GM23338 (cell line): ENCODE measurements at regions not wholly inside any gene's neighbourhood (a gene's known extent, or its start where the extent isn't known, plus 50 kb on each side); places are given as distances from the start of the nearest gene placed in this dataset.

Experiments used
- CREB1 ChIP-seq: fragments of 250-450 bp; sonication (Bioruptor Pico); IDR thresholded peaks from 2 replicates; pipeline ENCODE4 v1.5.0; 2020; ENCODE audit warnings: low read depth, mild to moderate bottlenecking, moderate library complexity
- EZH2 ChIP-seq: fragments of 200-600 bp; sonication (generic); IDR thresholded peaks from one replicate; pipeline ENCODE4 v1.8.0; 2017; ENCODE audit warnings: antibody characterized with exemption, mild to moderate bottlenecking, low read depth; ENCODE audit not compliant: unreplicated experiment
- EZH2phosphoT487 ChIP-seq: fragments of 200-600 bp; sonication (generic); IDR thresholded peaks from one replicate; pipeline ENCODE4 v1.8.1; 2018; ENCODE audit warnings: antibody characterized with exemption; ENCODE audit not compliant: unreplicated experiment
- JUNB ChIP-seq: IDR thresholded peaks from one replicate; pipeline ENCODE4 v1.6.1; 2016; ENCODE audit warnings: antibody characterized with exemption; ENCODE audit not compliant: unreplicated experiment
- NANOG ChIP-seq: IDR thresholded peaks from 2 replicates; pipeline ENCODE4 v1.6.1; 2016; ENCODE audit warnings: antibody characterized with exemption, borderline replicate concordance
- POLR2AphosphoS5 ChIP-seq: IDR thresholded peaks from 2 replicates; pipeline ENCODE4 v1.6.1; 2016; ENCODE audit warnings: antibody characterized with exemption, low read depth
- ZNF114 ChIP-seq: fragments of 250-450 bp; sonication (Bioruptor Pico); IDR thresholded peaks from 2 replicates; pipeline ENCODE4 v1.5.0; 2020; ENCODE audit warnings: mild to moderate bottlenecking, moderate library complexity
- TF ChIP-seq, protein P1 (sequence below), 2 experiments: fragments of 200-600 bp in 1 of 2; sonication (generic) in 1 of 2; conservative IDR thresholded peaks; 2 replicates each; pipeline versions ENCODE4 v1.5.1 to v1.6.1; 2016 to 2017; ENCODE audit warnings: antibody characterized with exemption in 2 of 2, low read depth in 2 of 2, mild to moderate bottlenecking in 2 of 2, moderate library complexity in 1 of 2
- TF ChIP-seq, protein P2 (sequence below): IDR thresholded peaks from one replicate; pipeline ENCODE4 v1.6.1; 2018; ENCODE audit warnings: antibody characterized with exemption; ENCODE audit not compliant: unreplicated experiment

DNA sequence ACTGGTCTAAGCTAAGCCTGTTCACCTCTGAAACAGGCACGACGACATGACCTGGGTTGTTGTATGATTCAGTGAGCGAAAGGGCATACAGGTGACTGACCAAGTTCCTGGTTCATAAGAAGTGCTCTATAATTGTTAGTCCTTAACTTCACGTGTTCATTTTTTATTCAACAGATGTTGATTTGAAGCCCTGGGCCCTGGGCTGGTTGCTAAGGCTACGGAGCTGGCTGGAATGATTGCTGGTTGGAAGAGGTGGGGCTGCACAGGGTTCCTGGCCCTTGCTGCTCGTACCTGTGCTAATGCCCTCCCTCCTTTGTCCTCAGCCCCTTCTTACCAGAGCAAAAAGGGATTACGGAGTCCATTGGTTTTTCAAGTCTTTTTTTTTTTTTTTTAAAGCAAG lies 111.3 kb upstream of the CSF3R start:
- TF ChIP-seq, protein P1, sequence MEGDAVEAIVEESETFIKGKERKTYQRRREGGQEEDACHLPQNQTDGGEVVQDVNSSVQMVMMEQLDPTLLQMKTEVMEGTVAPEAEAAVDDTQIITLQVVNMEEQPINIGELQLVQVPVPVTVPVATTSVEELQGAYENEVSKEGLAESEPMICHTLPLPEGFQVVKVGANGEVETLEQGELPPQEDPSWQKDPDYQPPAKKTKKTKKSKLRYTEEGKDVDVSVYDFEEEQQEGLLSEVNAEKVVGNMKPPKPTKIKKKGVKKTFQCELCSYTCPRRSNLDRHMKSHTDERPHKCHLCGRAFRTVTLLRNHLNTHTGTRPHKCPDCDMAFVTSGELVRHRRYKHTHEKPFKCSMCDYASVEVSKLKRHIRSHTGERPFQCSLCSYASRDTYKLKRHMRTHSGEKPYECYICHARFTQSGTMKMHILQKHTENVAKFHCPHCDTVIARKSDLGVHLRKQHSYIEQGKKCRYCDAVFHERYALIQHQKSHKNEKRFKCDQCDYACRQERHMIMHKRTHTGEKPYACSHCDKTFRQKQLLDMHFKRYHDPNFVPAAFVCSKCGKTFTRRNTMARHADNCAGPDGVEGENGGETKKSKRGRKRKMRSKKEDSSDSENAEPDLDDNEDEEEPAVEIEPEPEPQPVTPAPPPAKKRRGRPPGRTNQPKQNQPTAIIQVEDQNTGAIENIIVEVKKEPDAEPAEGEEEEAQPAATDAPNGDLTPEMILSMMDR (conservative IDR thresholded peaks at IDR 0.05; ENCODE audit: low read depth in 2 of 2) = no peak
- TF ChIP-seq EZH2phosphoT487 (no peak), POLR2AphosphoS5 (no peak), NANOG (no peak), EZH2 (no peak), CREB1 (CRISPR knock-in tag) (no peak), ZNF114 (no peak), JUNB (no peak)
- TF ChIP-seq, protein P2, sequence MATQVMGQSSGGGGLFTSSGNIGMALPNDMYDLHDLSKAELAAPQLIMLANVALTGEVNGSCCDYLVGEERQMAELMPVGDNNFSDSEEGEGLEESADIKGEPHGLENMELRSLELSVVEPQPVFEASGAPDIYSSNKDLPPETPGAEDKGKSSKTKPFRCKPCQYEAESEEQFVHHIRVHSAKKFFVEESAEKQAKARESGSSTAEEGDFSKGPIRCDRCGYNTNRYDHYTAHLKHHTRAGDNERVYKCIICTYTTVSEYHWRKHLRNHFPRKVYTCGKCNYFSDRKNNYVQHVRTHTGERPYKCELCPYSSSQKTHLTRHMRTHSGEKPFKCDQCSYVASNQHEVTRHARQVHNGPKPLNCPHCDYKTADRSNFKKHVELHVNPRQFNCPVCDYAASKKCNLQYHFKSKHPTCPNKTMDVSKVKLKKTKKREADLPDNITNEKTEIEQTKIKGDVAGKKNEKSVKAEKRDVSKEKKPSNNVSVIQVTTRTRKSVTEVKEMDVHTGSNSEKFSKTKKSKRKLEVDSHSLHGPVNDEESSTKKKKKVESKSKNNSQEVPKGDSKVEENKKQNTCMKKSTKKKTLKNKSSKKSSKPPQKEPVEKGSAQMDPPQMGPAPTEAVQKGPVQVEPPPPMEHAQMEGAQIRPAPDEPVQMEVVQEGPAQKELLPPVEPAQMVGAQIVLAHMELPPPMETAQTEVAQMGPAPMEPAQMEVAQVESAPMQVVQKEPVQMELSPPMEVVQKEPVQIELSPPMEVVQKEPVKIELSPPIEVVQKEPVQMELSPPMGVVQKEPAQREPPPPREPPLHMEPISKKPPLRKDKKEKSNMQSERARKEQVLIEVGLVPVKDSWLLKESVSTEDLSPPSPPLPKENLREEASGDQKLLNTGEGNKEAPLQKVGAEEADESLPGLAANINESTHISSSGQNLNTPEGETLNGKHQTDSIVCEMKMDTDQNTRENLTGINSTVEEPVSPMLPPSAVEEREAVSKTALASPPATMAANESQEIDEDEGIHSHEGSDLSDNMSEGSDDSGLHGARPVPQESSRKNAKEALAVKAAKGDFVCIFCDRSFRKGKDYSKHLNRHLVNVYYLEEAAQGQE = no peak
